DOHH2 (cell line): ENCODE measurements at regions not wholly inside any gene's neighbourhood (a gene's known extent, or its start where the extent isn't known, plus 50 kb on each side); places are given as distances from the start of the nearest gene placed in this dataset.

Source experiments
- EZH2phosphoT487 ChIP-seq: fragments of 200-600 bp; sonication (generic); IDR thresholded peaks from 2 replicates; pipeline ENCODE4 v1.6.1; 2017; ENCODE audit warnings: borderline replicate concordance, mild to moderate bottlenecking, antibody characterized with exemption, low read length, moderate library complexity, mixed read lengths
- TF ChIP-seq, protein P1 (sequence below): fragments of 200-600 bp; sonication (generic); IDR thresholded peaks from one replicate; pipeline ENCODE4 v1.5.1; 2014; ENCODE audit warnings: antibody characterized with exemption, mild to moderate bottlenecking, low read depth, low read length; ENCODE audit not compliant: poor library complexity, severe bottlenecking

DNA sequence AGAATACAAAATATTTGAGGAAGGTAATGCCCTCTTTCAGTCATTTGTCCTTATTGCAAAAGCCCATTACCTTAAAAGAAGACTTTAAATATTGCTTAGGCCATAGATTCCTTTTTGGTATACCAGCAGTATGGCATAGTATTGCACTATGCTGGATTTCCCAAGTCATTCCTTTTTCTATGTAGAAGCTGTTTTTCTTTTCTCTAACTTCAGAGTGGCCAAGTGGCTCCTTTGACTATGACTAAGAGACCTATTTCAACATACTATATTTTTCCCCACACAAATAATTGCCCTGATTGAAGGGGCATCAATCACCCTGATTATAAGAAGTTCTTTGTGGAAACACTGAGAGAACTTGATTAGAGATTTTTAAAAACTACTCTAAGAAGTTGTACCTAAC lies 68.6 kb downstream of the UFM1 start:
- TF ChIP-seq, protein P1, sequence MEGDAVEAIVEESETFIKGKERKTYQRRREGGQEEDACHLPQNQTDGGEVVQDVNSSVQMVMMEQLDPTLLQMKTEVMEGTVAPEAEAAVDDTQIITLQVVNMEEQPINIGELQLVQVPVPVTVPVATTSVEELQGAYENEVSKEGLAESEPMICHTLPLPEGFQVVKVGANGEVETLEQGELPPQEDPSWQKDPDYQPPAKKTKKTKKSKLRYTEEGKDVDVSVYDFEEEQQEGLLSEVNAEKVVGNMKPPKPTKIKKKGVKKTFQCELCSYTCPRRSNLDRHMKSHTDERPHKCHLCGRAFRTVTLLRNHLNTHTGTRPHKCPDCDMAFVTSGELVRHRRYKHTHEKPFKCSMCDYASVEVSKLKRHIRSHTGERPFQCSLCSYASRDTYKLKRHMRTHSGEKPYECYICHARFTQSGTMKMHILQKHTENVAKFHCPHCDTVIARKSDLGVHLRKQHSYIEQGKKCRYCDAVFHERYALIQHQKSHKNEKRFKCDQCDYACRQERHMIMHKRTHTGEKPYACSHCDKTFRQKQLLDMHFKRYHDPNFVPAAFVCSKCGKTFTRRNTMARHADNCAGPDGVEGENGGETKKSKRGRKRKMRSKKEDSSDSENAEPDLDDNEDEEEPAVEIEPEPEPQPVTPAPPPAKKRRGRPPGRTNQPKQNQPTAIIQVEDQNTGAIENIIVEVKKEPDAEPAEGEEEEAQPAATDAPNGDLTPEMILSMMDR, result no peak
- TF ChIP-seq EZH2phosphoT487, result no peak
